Anterior cingulate cortex (tissue), 58 donors: ENCODE measurements at regions not wholly inside any gene's neighbourhood (a gene's known extent, or its start where the extent isn't known, plus 50 kb on each side); places are given as distances from the start of the nearest gene placed in this dataset.
"Not testable (repeated sequence)": the region's sequence is repeated elsewhere in the genome, so short reads cannot be mapped to it uniquely, and the experiment has no call there.

ENCODE experiments used
- DNase-seq, 58 donors: peaks; one replicate each; lab custom pipeline; 2025; lab: John Stamatoyannopoulos, UW

GRCh38 chr5:129163810-129164378 is 69.3 kb downstream of the ISOC1 start:
- no peak for DNase-seq

- DNase-seq: no peak
Measured at GRCh38 chr5:129170050-129170449, 75.5 kb downstream of the ISOC1 start.

GRCh38 chr5:129171194-129171944 is 76.8 kb downstream of the ISOC1 start:
- no peak for DNase-seq

GRCh38 chr5:129172580-129172979 is 78.0 kb downstream of the ISOC1 start:
- peak in 1 of 58 donors; percentile 44 for DNase-seq

DNA sequence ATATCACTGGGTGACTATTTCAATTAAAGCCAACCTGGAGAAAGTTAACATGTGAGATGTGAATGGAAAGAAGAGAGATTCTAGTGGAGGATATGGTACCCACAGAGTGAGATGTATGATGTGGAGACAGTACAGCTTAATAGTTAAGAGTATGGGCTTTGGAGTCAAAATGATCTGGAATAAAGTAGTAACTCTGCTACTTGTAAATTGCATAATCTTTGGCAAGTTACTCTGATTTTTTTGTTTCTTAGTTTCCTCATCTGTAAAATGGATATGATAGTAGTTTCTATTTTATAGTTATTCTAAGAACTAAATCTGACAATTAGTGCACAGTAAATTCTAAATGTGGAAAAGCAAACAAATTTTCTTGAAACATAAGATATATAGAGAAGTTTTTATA is 79.2 kb downstream of the ISOC1 start:
- no peak for DNase-seq

GRCh38 chr5:129174480-129174879 is 79.9 kb downstream of the ISOC1 start:
- no peak for DNase-seq

GRCh38 chr5:129177451-129177850 is 82.9 kb downstream of the ISOC1 start:
- no peak for DNase-seq

DNA sequence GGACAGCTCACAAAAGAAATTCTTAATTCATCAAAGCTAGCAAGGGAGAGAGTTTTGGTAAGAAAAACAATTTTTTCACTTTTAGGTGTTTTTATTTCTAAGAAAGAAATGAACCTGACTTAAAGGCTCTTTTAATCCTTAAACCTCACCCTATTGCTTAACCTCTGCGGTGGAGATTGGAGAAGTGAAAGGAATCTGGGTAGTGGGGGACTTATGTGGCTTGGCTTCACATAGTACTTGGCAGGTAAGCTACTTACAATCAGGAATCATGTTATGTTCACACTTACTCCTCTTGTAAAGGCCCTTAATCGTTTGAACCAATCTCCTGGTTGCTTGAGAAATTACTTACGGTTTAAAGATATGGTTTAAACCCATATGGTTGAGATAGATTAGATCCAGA is 104.8 kb downstream of the ISOC1 start:
- DNase-seq: no peak

DNA sequence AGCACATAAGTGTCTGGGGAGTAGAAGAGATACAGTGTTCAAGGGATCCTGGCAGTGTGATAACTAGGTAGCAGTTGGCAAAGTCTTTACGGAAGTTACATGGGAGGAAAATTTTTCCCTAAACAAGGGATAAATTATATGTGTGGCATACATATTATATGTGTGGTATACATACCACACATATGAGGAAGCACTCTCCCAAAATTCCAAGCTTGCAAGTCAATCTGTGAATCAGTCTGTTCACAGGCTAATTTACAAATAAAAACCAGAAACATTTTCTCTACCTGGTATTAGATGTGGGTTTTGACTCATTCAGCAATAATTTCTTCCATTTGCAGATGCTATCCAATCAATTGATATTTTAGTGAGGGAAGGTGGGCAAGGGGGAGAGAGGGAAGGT is 110.0 kb downstream of the ISOC1 start:
- no peak for DNase-seq

- DNase-seq: no peak
Measured at GRCh38 chr5:129216001-129216400, 121.5 kb downstream of the ISOC1 start.

DNA sequence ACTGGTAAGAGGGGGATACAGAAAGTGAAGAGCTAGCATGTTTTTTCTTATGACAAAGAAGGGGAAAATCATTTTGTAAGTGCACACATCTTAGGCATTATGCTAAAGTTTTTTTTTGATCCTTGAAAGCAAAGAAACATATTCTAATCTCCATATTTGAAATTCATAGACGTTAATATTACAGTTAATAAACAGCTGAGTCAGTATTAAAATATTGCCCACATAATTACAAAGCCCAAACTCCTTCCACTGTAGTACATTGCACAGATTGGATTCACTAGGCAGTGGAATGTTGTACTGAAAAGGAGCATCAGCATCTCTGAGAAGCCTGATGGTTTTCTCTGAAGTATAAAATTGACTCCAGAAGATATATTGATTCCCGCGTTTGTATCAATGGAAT is 122.6 kb downstream of the ISOC1 start:
- no peak for DNase-seq

- no peak for DNase-seq
Measured at GRCh38 chr5:129223178-129223577, 128.6 kb downstream of the ISOC1 start.

- no peak for DNase-seq
Measured at GRCh38 chr5:129228577-129228976, 134.0 kb downstream of the ISOC1 start.

- no peak for DNase-seq
Measured at GRCh38 chr5:129241755-129242154, 147.2 kb downstream of the ISOC1 start.

GRCh38 chr5:129243039-129243438 is 148.5 kb downstream of the ISOC1 start:
- no peak for DNase-seq

DNA sequence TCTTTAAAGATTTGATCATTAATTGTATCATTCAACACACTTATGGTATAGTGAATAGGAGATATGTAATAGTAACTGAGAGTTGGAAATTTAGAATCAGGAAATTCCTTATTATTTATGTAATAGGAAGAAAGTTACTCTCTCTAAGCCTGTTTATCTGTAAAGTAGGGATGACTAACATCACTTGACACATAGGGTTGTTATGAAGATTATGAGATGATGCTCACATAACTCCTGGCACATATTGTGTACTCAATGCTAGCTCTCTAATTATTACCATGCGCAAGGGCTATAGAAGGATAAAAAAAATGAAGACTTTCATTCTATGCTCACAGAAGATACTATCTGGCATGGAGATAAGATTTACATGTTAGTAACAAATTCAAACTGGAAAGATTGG is 149.9 kb downstream of the ISOC1 start:
- no peak for DNase-seq

DNA sequence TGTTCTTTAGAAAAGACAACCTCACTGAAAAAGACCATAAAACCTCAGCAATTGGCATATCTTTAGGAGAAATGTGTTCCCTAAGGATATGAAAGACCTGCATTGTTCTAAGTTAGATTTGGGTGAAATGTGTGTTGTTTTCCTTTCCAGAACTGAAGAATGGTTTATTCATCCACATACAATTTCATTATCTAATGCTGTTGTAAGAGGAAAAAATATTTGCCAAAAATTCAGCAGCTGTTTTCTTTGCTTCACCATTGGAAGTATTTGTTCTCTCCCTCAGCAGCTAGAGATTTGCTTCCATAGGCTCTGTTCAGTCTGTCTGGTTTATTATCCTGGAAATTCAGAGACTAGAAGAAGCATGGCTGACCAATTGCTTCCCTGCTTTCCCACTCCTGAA is 150.9 kb downstream of the ISOC1 start:
- DNase-seq: peak in 5 of 58 donors; percentile 1 to 80 (median 5)

GRCh38 chr5:129246088-129246487 is 151.5 kb downstream of the ISOC1 start:
- DNase-seq: no peak

DNA sequence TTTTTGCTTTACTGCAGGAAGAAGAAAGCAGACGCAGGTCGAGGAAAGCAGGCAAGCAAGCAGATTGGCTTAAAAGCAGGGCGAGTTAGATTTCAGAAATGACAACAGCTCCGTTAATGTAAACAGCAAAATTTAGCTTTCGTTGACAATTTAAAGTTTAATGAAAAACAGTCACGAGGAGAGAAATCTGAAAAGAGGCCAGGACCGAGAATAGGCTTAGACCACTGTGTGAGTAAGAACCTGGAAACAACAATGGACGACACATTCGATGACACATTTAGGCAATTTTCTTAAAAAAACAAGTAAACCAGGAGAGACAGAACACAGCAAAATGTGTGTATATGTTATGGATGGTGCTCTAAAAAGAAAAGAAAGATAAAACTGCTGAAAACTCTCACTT is 155.3 kb downstream of the ISOC1 start:
- DNase-seq: no peak

GRCh38 chr5:129271308-129271707 is 176.8 kb downstream of the ISOC1 start:
- peak in 2 of 58 donors; percentile 1 to 4 for DNase-seq

- no peak for DNase-seq
Measured at GRCh38 chr5:129284010-129284409, 176.1 kb upstream of the ADAMTS19 start.

DNA sequence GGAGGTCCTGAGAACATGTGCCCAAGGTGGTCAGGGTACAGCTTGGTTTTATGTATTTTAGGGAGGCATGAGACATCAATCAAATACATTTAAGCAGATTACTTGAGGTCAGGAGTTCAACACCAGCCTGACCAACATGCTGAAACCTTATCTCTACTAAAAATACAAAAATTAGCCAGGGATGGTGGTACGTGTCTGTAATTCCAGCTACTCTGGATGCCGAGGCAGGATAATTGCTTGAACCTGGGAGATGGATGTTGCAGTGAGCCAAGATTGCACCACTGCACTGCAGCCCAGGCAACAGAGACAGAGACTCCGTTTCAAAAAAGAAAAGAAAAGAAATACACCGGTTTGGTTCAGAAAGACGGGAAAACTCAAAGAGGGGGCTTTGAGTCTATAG is 165.9 kb upstream of the ADAMTS19 start:
- not testable (repeated sequence) for DNase-seq
